ENCODE measurements at regions not wholly inside any gene's neighbourhood (a gene's known extent, or its start where the extent isn't known, plus 50 kb on each side); places are given as distances from the start of the nearest gene placed in this dataset.

- Mint-ChIP-seq H3K9me3 (ENCODE audit: insufficient read depth) (no peaks in the 10 kb centered on the region), H3K4me3 (no peak overlapping the region), H3K27ac (no peak overlapping the region), H3K4me1 (ENCODE audit: low read depth) (peaks cover 64% of the 10 kb centered on the region), H3K27me3 (ENCODE audit: low read depth) (no peaks in the 10 kb centered on the region), H3K36me3 (ENCODE audit: low read depth) (peaks cover 47% of the 10 kb centered on the region)
- DNase-seq (no peak), ATAC-seq (no peak)
- ChIA-PET POLR2A (interaction anchor here (0.5 to 1.1 kb wide), 3 partner anchors 17 to 184 kb away, joined by 3 to 4 read pairs (median 3); no protein-coding TSS in a partner anchor), CTCF (interaction anchor here (1.2 to 1.9 kb wide), 3 partner anchors 10 to 34 kb away, joined by 3 to 6 read pairs (median 3); no protein-coding TSS in a partner anchor)
These were observed 79.2 kb upstream of the ARHGEF3 start for GRCh38 chr3:56880720-56881575.

- Mint-ChIP-seq H3K27me3 (ENCODE audit: low read depth) (no peaks in the 10 kb centered on the region), H3K4me3 (no peak overlapping the region), H3K27ac (peak overlapping the region; percentile 35), H3K4me1 (ENCODE audit: low read depth) (peaks cover 65% of the 10 kb centered on the region), H3K36me3 (ENCODE audit: low read depth) (peaks cover 45% of the 10 kb centered on the region), H3K9me3 (ENCODE audit: insufficient read depth) (no peaks in the 10 kb centered on the region)
- ATAC-seq (peak; percentile 22), DNase-seq (no peak)
- ChIA-PET CTCF (no interaction called here), POLR2A (interaction anchor here (0.9 to 1.7 kb wide), 2 partner anchors 15 to 37 kb away, joined by 3 to 11 read pairs; no protein-coding TSS in a partner anchor)
These were observed 77.9 kb upstream of the ARHGEF3 start for GRCh38 chr3:56879436-56880215.

GRCh38 chr3:56878074-56878473 is 76.3 kb upstream of the ARHGEF3 start:
- ChIA-PET CTCF (interaction anchor here (0.9 to 1.9 kb wide), 12 partner anchors 9 to 174 kb away, joined by 3 to 10 read pairs (median 4); partner anchors contain the start of gene ARHGEF3), POLR2A (interaction anchor here (0.7 to 2.4 kb wide), 9 partner anchors 9 to 90 kb away, joined by 3 to 11 read pairs (median 4); partner anchors contain the start of gene ARHGEF3)
- Mint-ChIP-seq H3K9me3 (ENCODE audit: insufficient read depth) (no peaks in the 10 kb centered on the region), H3K4me1 (ENCODE audit: low read depth) (peaks cover 67% of the 10 kb centered on the region), H3K27ac (peak overlapping the region; percentile 91), H3K4me3 (peak overlapping the region; percentile 63), H3K27me3 (ENCODE audit: low read depth) (no peaks in the 10 kb centered on the region), H3K36me3 (ENCODE audit: low read depth) (peaks cover 47% of the 10 kb centered on the region)
- ATAC-seq (peak; percentile 81), DNase-seq (peak; percentile 65)

DNA sequence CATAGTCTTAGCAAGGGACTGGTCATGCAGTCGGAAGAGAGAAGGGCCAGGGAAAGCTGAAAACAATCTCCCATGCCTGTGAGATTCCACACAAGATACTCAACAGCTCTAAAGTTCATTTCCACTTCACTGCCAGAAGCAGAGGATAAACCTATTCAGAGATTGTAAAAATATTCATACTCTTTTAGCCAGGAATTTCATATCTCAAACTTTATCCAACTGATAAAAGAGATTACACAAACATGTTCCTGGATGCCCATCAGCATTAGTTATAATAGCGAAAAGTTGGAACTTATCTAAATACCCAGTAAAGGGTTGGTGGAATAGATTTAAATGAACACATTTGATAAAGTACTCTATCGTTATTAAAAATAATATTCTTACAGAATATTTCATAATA is 75.2 kb upstream of the ARHGEF3 start:
- H3K4me1 Mint-ChIP-seq (ENCODE audit: low read depth) = peaks cover 66% of the 10 kb centered on the region
- H3K27me3 Mint-ChIP-seq (ENCODE audit: low read depth) = no peaks in the 10 kb centered on the region
- DNase-seq = no peak
- CTCF ChIA-PET = interaction anchor here (0.6 to 1.9 kb wide), 8 partner anchors 10 to 754 kb away, joined by 3 to 10 read pairs (median 6); partner anchors contain the start of gene ARHGEF3
- H3K36me3 Mint-ChIP-seq (ENCODE audit: low read depth) = peaks cover 44% of the 10 kb centered on the region
- no peak for ATAC-seq
- H3K27ac Mint-ChIP-seq = peak overlapping the region; percentile 60
- no peak overlapping the region for H3K4me3 Mint-ChIP-seq
- POLR2A ChIA-PET = interaction anchor here (0.6 to 2.4 kb wide), 2 partner anchors 8 to 38 kb away, joined by 3 to 7 read pairs; no protein-coding TSS in a partner anchor
- H3K9me3 Mint-ChIP-seq (ENCODE audit: insufficient read depth) = no peaks in the 10 kb centered on the region

GRCh38 chr3:56874269-56874668 is 72.5 kb upstream of the ARHGEF3 start:
- ATAC-seq = no peak
- CTCF ChIA-PET = interaction anchor here (0.6 to 1.3 kb wide), 4 partner anchors 10 to 13 kb away, joined by 3 to 4 read pairs (median 4); no protein-coding TSS in a partner anchor
- Mint-ChIP-seq H3K27me3 (ENCODE audit: low read depth) (no peaks in the 10 kb centered on the region), H3K27ac (no peak overlapping the region), H3K4me1 (ENCODE audit: low read depth) (peaks cover 51% of the 10 kb centered on the region), H3K9me3 (ENCODE audit: insufficient read depth) (no peaks in the 10 kb centered on the region), H3K4me3 (no peak overlapping the region), H3K36me3 (ENCODE audit: low read depth) (peaks cover 19% of the 10 kb centered on the region)
- no peak for DNase-seq
- POLR2A ChIA-PET = no interaction called here

GRCh38 chr3:56870436-56870835 is 68.7 kb upstream of the ARHGEF3 start:
- ATAC-seq (no peak), DNase-seq (no peak)
- ChIA-PET POLR2A (no interaction called here), CTCF (interaction anchor here (1.5 to 1.6 kb wide), 2 partner anchors 10 to 13 kb away, joined by 3 to 6 read pairs; no protein-coding TSS in a partner anchor)
- Mint-ChIP-seq H3K9me3 (ENCODE audit: insufficient read depth) (no peaks in the 10 kb centered on the region), H3K4me3 (no peak overlapping the region), H3K36me3 (ENCODE audit: low read depth) (peaks cover 7% of the 10 kb centered on the region), H3K27me3 (ENCODE audit: low read depth) (no peaks in the 10 kb centered on the region), H3K27ac (no peak overlapping the region), H3K4me1 (ENCODE audit: low read depth) (peaks cover 30% of the 10 kb centered on the region)

DNA sequence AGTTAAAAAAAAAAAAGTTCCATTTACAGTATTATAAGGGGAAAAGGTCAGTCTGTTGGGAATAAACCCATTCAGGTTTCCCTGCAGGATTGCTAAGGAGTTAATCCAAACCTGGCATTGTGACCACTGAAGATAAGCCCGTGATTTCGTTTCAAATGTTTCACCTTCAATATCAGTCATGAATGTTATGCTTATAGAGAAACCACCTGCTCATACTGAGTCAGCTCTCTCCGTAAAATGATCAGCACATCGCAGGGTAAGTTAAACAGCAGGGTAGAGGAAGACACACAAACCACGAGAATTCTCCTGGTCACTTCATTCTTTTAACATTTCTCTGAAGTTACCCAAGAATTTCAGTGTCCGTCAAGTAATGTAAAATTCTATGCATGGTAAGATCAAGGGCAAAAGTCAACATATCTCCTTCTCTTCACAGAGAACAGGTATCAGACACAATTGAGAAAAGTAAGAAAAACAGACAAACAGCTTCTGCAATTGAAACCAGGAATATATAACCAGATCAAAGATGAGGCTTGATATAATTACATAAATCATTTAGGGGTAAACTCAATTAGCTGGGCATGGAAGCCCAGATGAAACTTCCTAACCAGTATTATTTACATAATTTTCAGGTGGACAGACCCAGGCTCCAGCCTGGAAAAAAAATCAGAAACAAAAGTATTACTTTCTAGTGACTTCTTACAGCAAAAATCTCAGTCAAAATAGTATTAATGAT is 67.6 kb upstream of the ARHGEF3 start:
- peaks cover 5% of the 10 kb centered on the region for H3K36me3 Mint-ChIP-seq (ENCODE audit: low read depth)
- ChIA-PET POLR2A (interaction anchor here (1.1 to 1.3 kb wide), 2 partner anchors 8 to 47 kb away, joined by 6 to 7 read pairs; no protein-coding TSS in a partner anchor), CTCF (interaction anchor here (0.6 to 1.8 kb wide), 9 partner anchors 9 to 471 kb away, joined by 3 to 7 read pairs (median 4); no protein-coding TSS in a partner anchor)
- DNase-seq = no peak
- peaks cover 32% of the 10 kb centered on the region for H3K4me1 Mint-ChIP-seq (ENCODE audit: low read depth)
- no peak for ATAC-seq
- no peak overlapping the region for H3K27ac Mint-ChIP-seq
- no peaks in the 10 kb centered on the region for H3K27me3 Mint-ChIP-seq (ENCODE audit: low read depth)
- H3K4me3 Mint-ChIP-seq = no peak overlapping the region
- no peaks in the 10 kb centered on the region for H3K9me3 Mint-ChIP-seq (ENCODE audit: insufficient read depth)

DNA sequence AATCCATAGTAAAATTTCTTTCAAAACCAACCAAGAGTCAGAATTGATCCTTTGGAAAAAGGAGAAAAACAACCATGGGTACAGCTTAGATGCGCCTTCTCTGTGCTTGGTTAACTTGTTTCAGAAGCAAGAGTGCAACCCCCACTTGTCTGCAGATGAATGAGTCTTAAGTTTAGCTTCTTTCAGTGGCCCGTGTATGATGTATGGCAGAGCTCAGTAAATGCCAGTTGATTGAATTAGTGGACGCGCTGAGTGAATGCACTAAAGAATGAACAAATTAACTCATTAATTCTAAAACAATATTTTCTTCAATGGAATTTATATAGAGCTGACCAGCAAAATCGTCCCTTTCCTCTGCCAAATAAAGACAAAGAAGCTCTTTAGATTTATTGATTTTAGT is 67.0 kb upstream of the ARHGEF3 start:
- Mint-ChIP-seq H3K27ac (no peak overlapping the region), H3K4me1 (ENCODE audit: low read depth) (peaks cover 34% of the 10 kb centered on the region), H3K9me3 (ENCODE audit: insufficient read depth) (no peaks in the 10 kb centered on the region), H3K4me3 (no peak overlapping the region), H3K27me3 (ENCODE audit: low read depth) (no peaks in the 10 kb centered on the region), H3K36me3 (ENCODE audit: low read depth) (peaks cover 9% of the 10 kb centered on the region)
- ATAC-seq = no peak
- ChIA-PET POLR2A (interaction anchor here (1.1 to 1.3 kb wide), 2 partner anchors 9 to 47 kb away, joined by 6 to 7 read pairs; no protein-coding TSS in a partner anchor), CTCF (interaction anchor here (0.7 to 1.8 kb wide), 6 partner anchors 9 to 127 kb away, joined by 3 to 7 read pairs (median 4); no protein-coding TSS in a partner anchor)
- no peak for DNase-seq

- H3K4me3 Mint-ChIP-seq = no peak overlapping the region
- peaks cover 11% of the 10 kb centered on the region for H3K36me3 Mint-ChIP-seq (ENCODE audit: low read depth)
- H3K27me3 Mint-ChIP-seq (ENCODE audit: low read depth) = no peaks in the 10 kb centered on the region
- ChIA-PET POLR2A (interaction anchor here (0.7 kb wide), 1 partner anchor 9 kb away, joined by 3 read pairs; no protein-coding TSS in a partner anchor), CTCF (no interaction called here)
- ATAC-seq (no peak), DNase-seq (no peak)
- H3K4me1 Mint-ChIP-seq (ENCODE audit: low read depth) = peaks cover 40% of the 10 kb centered on the region
- H3K27ac Mint-ChIP-seq = no peak overlapping the region
- H3K9me3 Mint-ChIP-seq (ENCODE audit: insufficient read depth) = no peaks in the 10 kb centered on the region
These were observed 65.9 kb upstream of the ARHGEF3 start for GRCh38 chr3:56867671-56868070.

- H3K27me3 Mint-ChIP-seq (ENCODE audit: low read depth) = no peaks in the 10 kb centered on the region
- POLR2A ChIA-PET = interaction anchor here (0.7 to 1.2 kb wide), 2 partner anchors 15 to 51 kb away, joined by 3 to 4 read pairs; no protein-coding TSS in a partner anchor
- H3K4me3 Mint-ChIP-seq = no peak overlapping the region
- ATAC-seq = no peak
- no peaks in the 10 kb centered on the region for H3K9me3 Mint-ChIP-seq (ENCODE audit: insufficient read depth)
- H3K36me3 Mint-ChIP-seq (ENCODE audit: low read depth) = peaks cover 11% of the 10 kb centered on the region
- CTCF ChIA-PET = interaction anchor here (1.2 to 3.6 kb wide), 3 partner anchors 9 to 65 kb away, joined by 4 to 12 read pairs (median 6); no protein-coding TSS in a partner anchor
- no peak overlapping the region for H3K27ac Mint-ChIP-seq
- no peak for DNase-seq
- H3K4me1 Mint-ChIP-seq (ENCODE audit: low read depth) = peaks cover 57% of the 10 kb centered on the region
These were observed 63.3 kb upstream of the ARHGEF3 start for GRCh38 chr3:56864918-56865524.
